SU-DHL-6 (cell line): ENCODE measurements at regions not wholly inside any gene's neighbourhood (a gene's known extent, or its start where the extent isn't known, plus 50 kb on each side); places are given as distances from the start of the nearest gene placed in this dataset.

Source experiments
- CTCF ChIP-seq: fragments of 200-600 bp; sonication (generic); IDR thresholded peaks from one replicate; pipeline ENCODE4 v1.5.1; 2017; ENCODE audit warnings: antibody characterized with exemption, mild to moderate bottlenecking, low read length, moderate library complexity; ENCODE audit not compliant: insufficient read depth, poor library complexity, severe bottlenecking
- EZH2phosphoT487 ChIP-seq: fragments of 200-600 bp; sonication (generic), shearing (Covaris generic); conservative IDR thresholded peaks from 2 replicates; pipeline ENCODE4 v1.6.1; 2018; ENCODE audit warnings: mild to moderate bottlenecking, antibody characterized with exemption, low read length, moderate library complexity, mixed read lengths

GRCh38 chr2:146633159-146633558 is 1211.7 kb upstream of the ACVR2A start:
- TF ChIP-seq CTCF (no peak), EZH2phosphoT487 (no peak)
